Stimulated activated naive CD8-positive, alpha-beta T cell treated with anti-CD3 and anti-CD28 coated beads, Interleukin-15, amount 100 ng/mL, for 72 hours (primary cell): ENCODE measurements at regions not wholly inside any gene's neighbourhood (a gene's known extent, or its start where the extent isn't known, plus 50 kb on each side); places are given as distances from the start of the nearest gene placed in this dataset.
"Not testable (repeated sequence)": the region's sequence is repeated elsewhere in the genome, so short reads cannot be mapped to it uniquely, and the experiment has no call there.

ENCODE experiments used
- ATAC-seq: fragments of 150-1000 bp; cut with Tn5 transposase; 2 replicates; pipeline ENCODE4 v1.10.0; 2021; ENCODE audit warnings: mild to moderate bottlenecking, moderate library complexity
- DNase-seq, 2 donors: peaks; one replicate each; pipeline ENCODE4 v3.0.0; 2021 to 2022
- H3K27ac Mint-ChIP-seq, 2 donors: one replicate each; pipeline ENCODE4 v1.8.0; 2022; ENCODE audit warnings: mild to moderate bottlenecking in 2 of 2, mixed read lengths in 2 of 2, moderate library complexity in 2 of 2
- H3K27me3 Mint-ChIP-seq: one replicate; pipeline ENCODE4 v1.8.0; 2022; ENCODE audit warnings: mixed read lengths
- H3K4me1 Mint-ChIP-seq: one replicate; pipeline ENCODE4 v1.8.0; 2022; ENCODE audit warnings: mild to moderate bottlenecking, mixed read lengths
- H3K4me3 Mint-ChIP-seq, 2 donors: one replicate each; pipeline ENCODE4 v1.8.0; 2022; ENCODE audit warnings: mild to moderate bottlenecking in 2 of 2, mixed read lengths in 2 of 2, moderate library complexity in 1 of 2
- H3K9me3 Mint-ChIP-seq, 2 donors: one replicate each; pipeline ENCODE4 v1.8.0; 2022; ENCODE audit warnings: mixed read lengths in 2 of 2

- ATAC-seq (no peak), DNase-seq (no peak)
- H3K9me3 Mint-ChIP-seq: peaks cover 15 to 28% of the 10 kb centered on the region in 2 donors
- H3K27ac Mint-ChIP-seq: no peak overlapping the region
- H3K4me3 Mint-ChIP-seq: no peak overlapping the region
- no peaks in the 10 kb centered on the region for H3K27me3 Mint-ChIP-seq
- H3K4me1 Mint-ChIP-seq: no peaks in the 10 kb centered on the region
Measured at GRCh38 chr7:91503934-91504555, 239.8 kb downstream of the FZD1 start.

- Mint-ChIP-seq H3K27ac (no peak overlapping the region), H3K4me3 (no peak overlapping the region), H3K4me1 (no peaks in the 10 kb centered on the region), H3K27me3 (no peaks in the 10 kb centered on the region), H3K9me3 (peaks cover 15 to 26% of the 10 kb centered on the region in 2 donors)
- DNase-seq (no peak), ATAC-seq (no peak)
Measured at GRCh38 chr7:91504919-91505318, 240.7 kb downstream of the FZD1 start.

GRCh38 chr7:91506966-91507365 is 242.7 kb downstream of the FZD1 start:
- not testable (repeated sequence) for DNase-seq, H3K4me1 Mint-ChIP-seq, H3K27ac Mint-ChIP-seq, ATAC-seq, H3K4me3 Mint-ChIP-seq, H3K27me3 Mint-ChIP-seq
- H3K9me3 Mint-ChIP-seq: peaks cover 9 to 15% of the 10 kb centered on the region in 2 donors

- not testable (repeated sequence) for ATAC-seq, H3K27ac Mint-ChIP-seq
- H3K9me3 Mint-ChIP-seq: peaks cover 7 to 15% of the 10 kb centered on the region in 2 donors
Measured at GRCh38 chr7:91511861-91512260, 247.6 kb downstream of the FZD1 start.

GRCh38 chr7:91512958-91513357 is 248.7 kb downstream of the FZD1 start:
- peaks cover 7 to 12% of the 10 kb centered on the region in 2 donors for H3K9me3 Mint-ChIP-seq

More at GRCh38 chr7:91511861-91512260, 247.6 kb downstream of the FZD1 start:
- H3K4me3 Mint-ChIP-seq, DNase-seq, H3K27me3 Mint-ChIP-seq, H3K4me1 Mint-ChIP-seq: not testable (repeated sequence)

GRCh38 chr7:91514591-91514990 is 250.4 kb downstream of the FZD1 start:
- Mint-ChIP-seq H3K4me1 (no peaks in the 10 kb centered on the region), H3K27ac (no peak overlapping the region), H3K9me3 (peaks cover 4 to 15% of the 10 kb centered on the region in 2 donors), H3K4me3 (no peak overlapping the region), H3K27me3 (no peaks in the 10 kb centered on the region)
- DNase-seq (no peak), ATAC-seq (no peak)

More at GRCh38 chr7:91512958-91513357, 248.7 kb downstream of the FZD1 start:
- Mint-ChIP-seq H3K27ac (no peak overlapping the region), H3K27me3 (no peaks in the 10 kb centered on the region), H3K4me1 (no peaks in the 10 kb centered on the region), H3K4me3 (no peak overlapping the region)
- ATAC-seq (no peak), DNase-seq (no peak)

- no peak for ATAC-seq
- H3K4me1 Mint-ChIP-seq: no peaks in the 10 kb centered on the region
- H3K27me3 Mint-ChIP-seq: no peaks in the 10 kb centered on the region
- H3K4me3 Mint-ChIP-seq: no peak overlapping the region
- no peak overlapping the region for H3K27ac Mint-ChIP-seq
- peaks cover 4 to 15% of the 10 kb centered on the region in 2 donors for H3K9me3 Mint-ChIP-seq
- no peak for DNase-seq
Measured at GRCh38 chr7:91515961-91516360, 251.7 kb downstream of the FZD1 start.

GRCh38 chr7:91517201-91517785 is 253.1 kb downstream of the FZD1 start:
- Mint-ChIP-seq H3K4me1 (no peaks in the 10 kb centered on the region), H3K27me3 (no peaks in the 10 kb centered on the region), H3K9me3 (peaks cover 4 to 15% of the 10 kb centered on the region in 2 donors)

GRCh38 chr7:91518058-91518457 is 253.8 kb downstream of the FZD1 start:
- DNase-seq: no peak
- no peak for ATAC-seq
- Mint-ChIP-seq H3K27ac (no peak overlapping the region), H3K9me3 (peaks cover 4 to 15% of the 10 kb centered on the region in 2 donors), H3K4me1 (no peaks in the 10 kb centered on the region), H3K4me3 (no peak overlapping the region), H3K27me3 (no peaks in the 10 kb centered on the region)

More at GRCh38 chr7:91517201-91517785, 253.1 kb downstream of the FZD1 start:
- DNase-seq (no peak), ATAC-seq (no peak)
- H3K4me3 Mint-ChIP-seq: no peak overlapping the region
- H3K27ac Mint-ChIP-seq: no peak overlapping the region

GRCh38 chr7:91519241-91520158 is 255.3 kb downstream of the FZD1 start:
- ATAC-seq: no peak
- Mint-ChIP-seq H3K27me3 (no peaks in the 10 kb centered on the region), H3K4me3 (no peak overlapping the region), H3K27ac (no peak overlapping the region), H3K9me3 (peaks cover 0 to 8% of the 10 kb centered on the region in 2 donors), H3K4me1 (no peaks in the 10 kb centered on the region)
- no peak for DNase-seq

- H3K27me3 Mint-ChIP-seq: no peaks in the 10 kb centered on the region
- H3K9me3 Mint-ChIP-seq: peaks cover 0 to 8% of the 10 kb centered on the region in 2 donors
- H3K27ac Mint-ChIP-seq: no peak overlapping the region
- ATAC-seq: no peak
- H3K4me3 Mint-ChIP-seq: no peak overlapping the region
- DNase-seq: no peak
- no peaks in the 10 kb centered on the region for H3K4me1 Mint-ChIP-seq
Measured at GRCh38 chr7:91520645-91521044, 256.4 kb downstream of the FZD1 start.

- Mint-ChIP-seq H3K27ac (no peak overlapping the region), H3K9me3 (peaks cover 19 to 30% of the 10 kb centered on the region in 2 donors), H3K4me3 (no peak overlapping the region), H3K4me1 (no peaks in the 10 kb centered on the region), H3K27me3 (no peaks in the 10 kb centered on the region)
- no peak for DNase-seq
- no peak for ATAC-seq
Measured at GRCh38 chr7:91526404-91526803, 262.2 kb downstream of the FZD1 start.

- DNase-seq (no peak), ATAC-seq (no peak)
- Mint-ChIP-seq H3K4me3 (no peak overlapping the region), H3K9me3 (peaks cover 23 to 35% of the 10 kb centered on the region in 2 donors), H3K27ac (no peak overlapping the region), H3K4me1 (no peaks in the 10 kb centered on the region), H3K27me3 (no peaks in the 10 kb centered on the region)
Measured at GRCh38 chr7:91527460-91527859, 263.2 kb downstream of the FZD1 start.

- no peak overlapping the region for H3K4me3 Mint-ChIP-seq
- ATAC-seq (no peak), DNase-seq (no peak)
- H3K9me3 Mint-ChIP-seq: peaks cover 28 to 40% of the 10 kb centered on the region in 2 donors
- H3K27me3 Mint-ChIP-seq: no peaks in the 10 kb centered on the region
- H3K27ac Mint-ChIP-seq: no peak overlapping the region
- no peaks in the 10 kb centered on the region for H3K4me1 Mint-ChIP-seq
Measured at GRCh38 chr7:91533996-91534395, 269.8 kb downstream of the FZD1 start.

- DNase-seq (no peak), ATAC-seq (no peak)
- Mint-ChIP-seq H3K4me1 (no peaks in the 10 kb centered on the region), H3K27ac (peak overlapping the region in 1 of 2 donors; percentile 49), H3K9me3 (peaks cover 6 to 14% of the 10 kb centered on the region in 2 donors), H3K4me3 (no peak overlapping the region), H3K27me3 (no peaks in the 10 kb centered on the region)
Measured at GRCh38 chr7:91537260-91538152, 273.3 kb downstream of the FZD1 start.
